KMS-11 (cell line): ENCODE measurements at regions not wholly inside any gene's neighbourhood (a gene's known extent, or its start where the extent isn't known, plus 50 kb on each side); places are given as distances from the start of the nearest gene placed in this dataset.

ENCODE experiments used
- H2AFZ ChIP-seq: fragments of 200-600 bp; sonication (generic); 2 replicates; pipeline ENCODE4 v1.6.1; 2016; ENCODE audit warnings: antibody characterized with exemption, mixed run types, low read depth
- H3K27ac ChIP-seq: fragments of 200-600 bp; sonication (generic); 2 replicates; pipeline ENCODE4 v1.6.1; 2016; ENCODE audit warnings: mild to moderate bottlenecking, mixed run types
- H3K27me3 ChIP-seq: fragments of 200-600 bp; sonication (generic); 2 replicates; pipeline ENCODE4 v1.6.1; 2017; ENCODE audit warnings: mild to moderate bottlenecking, low read depth, mixed run types, moderate library complexity; ENCODE audit not compliant: insufficient read depth
- H3K36me3 ChIP-seq: fragments of 200-600 bp; sonication (generic); 2 replicates; pipeline ENCODE4 v1.6.1; 2017; ENCODE audit warnings: mild to moderate bottlenecking, mixed run types; ENCODE audit not compliant: insufficient read depth
- H3K4me1 ChIP-seq: fragments of 200-600 bp; sonication (generic); 2 replicates; pipeline ENCODE4 v1.6.1; 2016; ENCODE audit warnings: mild to moderate bottlenecking, low read depth, mixed run types; ENCODE audit not compliant: poor library complexity, severe bottlenecking
- H3K4me2 ChIP-seq: fragments of 200-600 bp; sonication (generic); 2 replicates; pipeline ENCODE4 v1.7.0; 2016; ENCODE audit warnings: mild to moderate bottlenecking, mixed run types
- H3K4me3 ChIP-seq: fragments of 200-600 bp; sonication (generic); IDR thresholded peaks from 2 replicates; pipeline ENCODE4 v1.6.1; 2017; ENCODE audit warnings: low read depth, low read length, mixed read lengths; ENCODE audit not compliant: insufficient read depth
- H3K79me2 ChIP-seq: fragments of 200-600 bp; sonication (generic); 2 replicates; pipeline ENCODE4 v1.6.1; 2016; ENCODE audit warnings: low read depth, mixed run types; ENCODE audit not compliant: insufficient read depth
- H3K9ac ChIP-seq: fragments of 200-600 bp; sonication (generic); 2 replicates; pipeline ENCODE4 v1.6.1; 2016; ENCODE audit warnings: mild to moderate bottlenecking, mixed run types
- H4K20me1 ChIP-seq: fragments of 200-600 bp; sonication (generic); 2 replicates; pipeline ENCODE4 v1.6.1; 2016; ENCODE audit warnings: mild to moderate bottlenecking, mixed run types; ENCODE audit not compliant: insufficient read depth
- CTCF ChIP-seq: fragments of 200-600 bp; sonication (generic); conservative IDR thresholded peaks from 2 replicates; pipeline ENCODE4 v1.6.1; 2017; ENCODE audit warnings: low read depth, mild to moderate bottlenecking, antibody characterized with exemption, low read length, moderate library complexity, mixed read lengths

- Histone ChIP-seq H3K36me3 (no peaks in the 10 kb centered on the region), H3K79me2 (no peaks in the 10 kb centered on the region), H3K27ac (no peak overlapping the region), H3K4me3 (no peak overlapping the region), H3K4me1 (no peaks in the 10 kb centered on the region), H2AFZ (no peak overlapping the region), H3K4me2 (no peak overlapping the region), H4K20me1 (no peaks in the 10 kb centered on the region), H3K27me3 (no peaks in the 10 kb centered on the region), H3K9ac (no peak overlapping the region)
- no peak for TF ChIP-seq CTCF
These were observed 504.3 kb downstream of the XYLT1 start for GRCh38 chr16:16966439-16966838.

GRCh38 chr16:16971042-16971441, 499.7 kb downstream of the XYLT1 start:
- no peak overlapping the region for H3K9ac ChIP-seq
- H3K27me3 ChIP-seq: no peaks in the 10 kb centered on the region
- no peaks in the 10 kb centered on the region for H3K36me3 ChIP-seq
- no peak overlapping the region for H3K4me3 ChIP-seq
- H2AFZ ChIP-seq: no peak overlapping the region
- no peaks in the 10 kb centered on the region for H4K20me1 ChIP-seq
- no peak overlapping the region for H3K4me2 ChIP-seq
- no peaks in the 10 kb centered on the region for H3K4me1 ChIP-seq
- no peak for TF ChIP-seq CTCF
- no peaks in the 10 kb centered on the region for H3K79me2 ChIP-seq
- H3K27ac ChIP-seq: no peak overlapping the region

- H3K4me3 ChIP-seq: no peak overlapping the region
- H3K79me2 ChIP-seq: no peaks in the 10 kb centered on the region
- no peak overlapping the region for H3K4me2 ChIP-seq
- TF ChIP-seq CTCF: no peak
- no peaks in the 10 kb centered on the region for H3K36me3 ChIP-seq
- H3K4me1 ChIP-seq: no peaks in the 10 kb centered on the region
- H3K27ac ChIP-seq: no peak overlapping the region
- no peak overlapping the region for H3K9ac ChIP-seq
- H4K20me1 ChIP-seq: no peaks in the 10 kb centered on the region
- H2AFZ ChIP-seq: no peak overlapping the region
- H3K27me3 ChIP-seq: no peaks in the 10 kb centered on the region
These were observed 497.9 kb downstream of the XYLT1 start for GRCh38 chr16:16972831-16973230.

- Histone ChIP-seq H3K36me3 (no peaks in the 10 kb centered on the region), H3K27me3 (no peaks in the 10 kb centered on the region), H3K4me3 (no peak overlapping the region), H4K20me1 (no peaks in the 10 kb centered on the region), H3K9ac (no peak overlapping the region), H2AFZ (no peak overlapping the region), H3K79me2 (no peaks in the 10 kb centered on the region), H3K4me1 (no peaks in the 10 kb centered on the region), H3K27ac (no peak overlapping the region), H3K4me2 (no peak overlapping the region)
- no peak for TF ChIP-seq CTCF
These were observed 496.8 kb downstream of the XYLT1 start for GRCh38 chr16:16973707-16974591.
